Muscle layer of colon (tissue), 2 donors: ENCODE measurements at regions not wholly inside any gene's neighbourhood (a gene's known extent, or its start where the extent isn't known, plus 50 kb on each side); places are given as distances from the start of the nearest gene placed in this dataset.

ENCODE experiments used
- H3K27ac ChIP-seq: one replicate; pipeline ENCODE4 v1.7.0; 2013; ENCODE audit warnings: low read depth, mild to moderate bottlenecking, low read length, moderate library complexity
- H3K27me3 ChIP-seq, 2 donors: one replicate each; pipeline ENCODE4 v1.7.0; 2013; ENCODE audit warnings: low read length in 2 of 2, mild to moderate bottlenecking in 2 of 2; ENCODE audit not compliant: insufficient read depth in 2 of 2, control insufficient read depth in 1 of 2
- H3K36me3 ChIP-seq: one replicate; pipeline ENCODE4 v1.7.0; 2013; ENCODE audit warnings: mild to moderate bottlenecking, low read length; ENCODE audit not compliant: insufficient read depth
- H3K4me1 ChIP-seq: one replicate; pipeline ENCODE4 v1.7.0; 2013; ENCODE audit warnings: mild to moderate bottlenecking, low read length; ENCODE audit not compliant: insufficient read depth
- H3K4me3 ChIP-seq, 2 donors: one replicate each; pipeline ENCODE4 v1.7.0; 2013; ENCODE audit warnings: low read length in 2 of 2, low read depth in 1 of 2, mild to moderate bottlenecking in 1 of 2, moderate library complexity in 1 of 2
- H3K9ac ChIP-seq: one replicate; pipeline ENCODE4 v1.7.0; 2013; ENCODE audit warnings: low read length
- H3K9me3 ChIP-seq: one replicate; pipeline ENCODE4 v1.7.0; 2013; ENCODE audit warnings: mild to moderate bottlenecking, low read length
- donor health status: abdominal sarcoma.
- donor health status: Adenocarcinoma of cecum.

DNA sequence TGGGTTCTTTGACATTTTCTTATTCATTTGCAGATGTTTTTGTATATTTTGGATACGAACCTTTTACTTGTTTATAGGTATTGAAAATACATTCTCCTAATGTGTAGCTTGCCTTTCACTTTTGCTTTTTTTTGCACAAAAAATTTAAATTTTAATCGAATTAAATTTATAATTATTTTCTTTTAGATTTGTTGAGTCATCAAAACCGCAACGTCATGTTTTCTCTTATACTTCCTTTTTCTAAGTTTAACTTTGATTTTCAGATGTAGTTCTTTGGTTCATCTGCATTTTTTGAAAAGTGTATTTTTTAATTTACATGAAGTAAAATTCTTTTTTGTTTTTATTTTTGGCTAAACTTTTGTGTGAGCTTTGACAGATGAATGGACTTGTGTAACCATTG is 243.7 kb upstream of the DPYD start:
- H3K4me1 ChIP-seq: no peaks in the 10 kb centered on the region
- H3K27me3 ChIP-seq: no peaks in the 10 kb centered on the region
- no peak overlapping the region for H3K4me3 ChIP-seq
- no peaks in the 10 kb centered on the region for H3K9me3 ChIP-seq
- H3K9ac ChIP-seq: no peak overlapping the region
- no peak overlapping the region for H3K27ac ChIP-seq
- no peaks in the 10 kb centered on the region for H3K36me3 ChIP-seq

DNA sequence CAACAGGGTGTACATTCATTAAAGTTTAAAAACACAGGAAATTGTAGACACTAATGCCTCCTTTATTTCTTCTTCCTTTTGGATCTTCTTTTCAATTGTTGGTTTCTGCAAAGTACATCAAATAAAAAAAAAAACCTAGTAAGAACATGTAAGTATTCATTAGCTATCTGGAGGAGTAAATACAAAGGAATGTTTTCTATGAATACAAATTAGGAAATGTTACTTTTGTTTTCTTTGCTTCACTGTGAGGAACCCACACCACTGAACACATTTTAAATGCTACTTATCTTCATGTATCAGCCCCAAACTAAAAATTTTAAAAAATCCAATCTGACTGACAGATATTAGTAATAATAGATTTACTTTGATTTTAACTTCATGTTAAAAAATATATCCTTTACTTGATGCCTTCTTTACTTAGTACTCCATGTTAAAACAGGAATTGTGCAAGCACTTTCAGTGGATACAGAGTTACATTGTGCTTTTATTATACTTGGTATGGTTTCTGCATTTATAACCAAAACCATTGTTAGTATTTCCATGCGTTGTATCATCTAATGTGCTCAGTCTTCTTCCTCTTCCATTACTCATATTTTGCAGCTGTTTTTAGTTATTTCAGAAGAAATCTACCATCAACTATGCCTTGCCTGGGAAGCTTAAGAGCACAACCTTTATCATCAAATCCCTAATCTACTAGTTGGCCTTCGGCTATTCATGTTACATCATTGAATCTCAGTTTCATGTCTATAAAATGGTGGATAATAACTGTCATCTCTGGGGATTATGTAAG is 236.9 kb upstream of the DPYD start:
- Histone ChIP-seq H3K4me3 (no peak overlapping the region), H3K36me3 (no peaks in the 10 kb centered on the region), H3K27ac (no peak overlapping the region), H3K4me1 (no peaks in the 10 kb centered on the region), H3K27me3 (no peaks in the 10 kb centered on the region), H3K9me3 (no peaks in the 10 kb centered on the region), H3K9ac (no peak overlapping the region)

- no peaks in the 10 kb centered on the region for H3K9me3 ChIP-seq
- no peaks in the 10 kb centered on the region for H3K4me1 ChIP-seq
Observed at GRCh38 chr1:98147280-98147679, 226.4 kb upstream of the DPYD start.

DNA sequence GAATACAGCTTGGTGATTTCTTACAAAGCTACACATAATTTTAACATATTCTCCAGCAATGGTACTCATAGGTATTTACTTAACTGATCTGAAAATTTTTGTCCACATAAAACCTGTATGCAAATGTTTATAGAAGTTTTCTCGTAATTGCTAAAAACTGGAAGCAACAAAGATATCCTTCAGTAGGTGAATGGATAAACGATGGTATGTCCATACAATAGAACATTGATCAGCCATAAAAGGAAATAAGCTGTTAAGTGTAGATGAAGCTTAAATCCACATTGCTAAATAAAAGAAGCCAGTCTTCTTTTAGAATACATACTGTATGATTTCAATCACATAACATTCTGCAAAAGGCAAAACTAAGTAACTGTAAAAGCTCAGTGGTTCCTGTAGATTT is 224.8 kb upstream of the DPYD start:
- Histone ChIP-seq H3K36me3 (no peaks in the 10 kb centered on the region), H3K27ac (no peak overlapping the region), H3K9me3 (no peaks in the 10 kb centered on the region), H3K27me3 (no peaks in the 10 kb centered on the region), H3K4me3 (no peak overlapping the region), H3K4me1 (no peaks in the 10 kb centered on the region), H3K9ac (no peak overlapping the region)

More at GRCh38 chr1:98147280-98147679, 226.4 kb upstream of the DPYD start:
- Histone ChIP-seq H3K27ac (no peak overlapping the region), H3K36me3 (no peaks in the 10 kb centered on the region), H3K9ac (no peak overlapping the region), H3K4me3 (no peak overlapping the region), H3K27me3 (no peaks in the 10 kb centered on the region)

DNA sequence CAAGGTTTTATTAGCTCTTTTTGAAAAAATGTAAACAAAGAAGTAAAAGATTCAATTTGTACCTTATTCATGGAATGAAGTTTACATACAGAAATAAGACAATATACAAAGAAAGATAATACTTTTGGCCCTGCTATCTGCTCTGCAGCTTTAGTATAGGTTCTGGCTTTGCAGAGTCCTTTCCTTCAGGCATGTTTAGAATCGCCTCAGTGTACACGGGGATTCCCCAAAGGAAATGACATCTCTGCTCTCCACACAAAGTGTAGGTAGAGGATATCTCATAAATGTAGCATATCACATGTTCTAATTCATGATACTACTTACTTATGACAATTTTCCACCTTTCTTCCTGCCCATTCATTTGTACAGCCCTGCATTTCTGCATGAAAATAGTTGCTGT is 222.6 kb upstream of the DPYD start:
- Histone ChIP-seq H3K27ac (no peak overlapping the region), H3K9me3 (no peaks in the 10 kb centered on the region), H3K4me3 (no peak overlapping the region), H3K4me1 (no peaks in the 10 kb centered on the region), H3K27me3 (no peaks in the 10 kb centered on the region), H3K9ac (no peak overlapping the region), H3K36me3 (no peaks in the 10 kb centered on the region)

DNA sequence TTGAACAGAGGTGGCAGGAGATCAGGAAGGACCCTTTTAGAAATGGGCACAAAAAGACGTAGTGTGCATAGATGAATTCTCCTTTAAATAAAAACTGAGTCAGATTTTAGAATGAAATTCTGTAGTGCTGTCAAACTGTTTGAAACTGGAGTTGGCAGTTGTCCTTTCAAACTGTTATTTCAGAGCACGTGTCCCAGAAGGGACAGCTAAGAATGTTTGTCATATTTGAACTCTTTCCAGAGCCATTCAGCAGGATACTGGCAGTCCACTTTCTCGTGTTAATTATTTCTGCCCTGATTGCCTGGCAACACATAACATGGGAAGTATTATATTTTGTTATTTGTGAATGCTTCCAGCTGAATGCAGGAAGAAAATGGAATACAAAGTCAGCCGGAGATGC is 212.3 kb upstream of the DPYD start:
- H3K4me3 ChIP-seq: no peak overlapping the region
- no peaks in the 10 kb centered on the region for H3K36me3 ChIP-seq
- no peaks in the 10 kb centered on the region for H3K4me1 ChIP-seq
- no peak overlapping the region for H3K9ac ChIP-seq
- H3K9me3 ChIP-seq: no peaks in the 10 kb centered on the region
- H3K27ac ChIP-seq: no peak overlapping the region
- no peaks in the 10 kb centered on the region for H3K27me3 ChIP-seq

- Histone ChIP-seq H3K4me1 (no peaks in the 10 kb centered on the region), H3K27me3 (no peaks in the 10 kb centered on the region), H3K27ac (no peak overlapping the region), H3K4me3 (no peak overlapping the region), H3K9me3 (no peaks in the 10 kb centered on the region), H3K36me3 (no peaks in the 10 kb centered on the region), H3K9ac (no peak overlapping the region)
Observed at GRCh38 chr1:98130408-98130807, 209.6 kb upstream of the DPYD start.

- Histone ChIP-seq H3K4me1 (no peaks in the 10 kb centered on the region), H3K4me3 (no peak overlapping the region), H3K9me3 (no peaks in the 10 kb centered on the region), H3K36me3 (no peaks in the 10 kb centered on the region), H3K27me3 (no peaks in the 10 kb centered on the region), H3K9ac (no peak overlapping the region), H3K27ac (no peak overlapping the region)
Observed at GRCh38 chr1:98129491-98129890, 208.7 kb upstream of the DPYD start.

DNA sequence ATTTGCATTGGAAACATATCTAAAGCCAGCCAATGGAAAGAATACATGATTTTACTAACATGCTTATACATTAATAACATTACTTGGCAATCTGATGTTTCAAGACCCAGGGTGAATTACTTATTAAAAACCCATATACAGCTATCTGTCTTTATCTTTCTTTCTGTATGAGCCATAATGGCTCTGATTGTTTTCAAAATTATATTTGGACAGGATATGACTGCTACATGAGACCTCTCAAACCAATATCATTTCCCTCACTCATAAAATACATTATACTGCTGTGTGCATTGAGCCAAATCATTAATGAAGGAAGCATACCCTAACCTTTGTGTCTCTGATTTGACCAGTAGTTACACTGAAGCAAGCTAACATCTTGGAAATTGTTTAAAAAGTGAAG is 205.9 kb upstream of the DPYD start:
- H3K4me1 ChIP-seq: no peaks in the 10 kb centered on the region
- H3K36me3 ChIP-seq: no peaks in the 10 kb centered on the region
- H3K27ac ChIP-seq: no peak overlapping the region
- H3K9ac ChIP-seq: no peak overlapping the region
- H3K4me3 ChIP-seq: no peak overlapping the region
- no peaks in the 10 kb centered on the region for H3K9me3 ChIP-seq
- H3K27me3 ChIP-seq: no peaks in the 10 kb centered on the region

DNA sequence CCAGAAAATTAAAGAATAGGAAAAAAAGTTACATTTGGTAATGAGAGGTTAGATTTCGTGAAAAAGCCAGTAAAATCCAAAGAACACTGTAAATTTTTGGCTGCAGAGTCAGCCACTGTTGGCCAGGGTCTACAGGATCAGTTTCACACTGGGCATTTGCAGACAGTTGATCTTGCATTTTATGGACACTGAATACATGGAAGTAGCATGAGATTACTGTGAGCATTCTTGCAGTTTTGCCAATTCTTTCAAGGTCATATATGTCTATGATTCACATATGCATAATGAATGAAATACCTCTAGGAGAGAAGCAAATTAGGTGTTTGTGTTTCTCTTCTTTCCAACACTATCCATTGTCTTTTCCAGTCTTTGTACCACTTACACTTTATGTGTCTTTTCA is 200.8 kb upstream of the DPYD start:
- Histone ChIP-seq H3K36me3 (no peaks in the 10 kb centered on the region), H3K27ac (no peak overlapping the region), H3K4me1 (no peaks in the 10 kb centered on the region), H3K9ac (no peak overlapping the region), H3K4me3 (no peak overlapping the region), H3K9me3 (no peaks in the 10 kb centered on the region), H3K27me3 (no peaks in the 10 kb centered on the region)

- no peaks in the 10 kb centered on the region for H3K36me3 ChIP-seq
- no peak overlapping the region for H3K4me3 ChIP-seq
- no peaks in the 10 kb centered on the region for H3K9me3 ChIP-seq
- no peak overlapping the region for H3K9ac ChIP-seq
- H3K4me1 ChIP-seq: no peaks in the 10 kb centered on the region
- no peak overlapping the region for H3K27ac ChIP-seq
- no peaks in the 10 kb centered on the region for H3K27me3 ChIP-seq
Observed at GRCh38 chr1:98119796-98120195, 199.0 kb upstream of the DPYD start.

DNA sequence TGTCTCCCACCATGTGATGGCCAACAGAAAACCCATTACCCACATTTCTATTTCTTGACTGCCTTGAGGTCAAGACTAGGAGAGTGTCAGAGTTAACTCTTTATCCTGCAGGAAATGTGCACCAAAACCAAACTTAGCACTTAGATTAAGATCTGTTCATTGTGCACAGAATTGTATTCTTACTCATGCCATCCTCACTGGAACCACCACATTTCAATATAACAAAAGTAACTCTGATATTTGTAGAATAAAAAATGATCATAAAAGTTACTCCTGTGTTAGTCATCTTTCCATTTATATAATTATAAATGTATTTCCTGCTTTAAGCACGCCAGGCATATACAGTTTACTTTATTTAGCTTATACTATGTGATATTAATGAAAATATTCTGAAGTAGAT is 193.0 kb upstream of the DPYD start:
- Histone ChIP-seq H3K36me3 (no peaks in the 10 kb centered on the region), H3K4me1 (no peaks in the 10 kb centered on the region), H3K9ac (no peak overlapping the region), H3K9me3 (no peaks in the 10 kb centered on the region), H3K27ac (no peak overlapping the region), H3K27me3 (no peaks in the 10 kb centered on the region), H3K4me3 (no peak overlapping the region)
